K562 (cell line): ENCODE measurements at regions not wholly inside any gene's neighbourhood (a gene's known extent, or its start where the extent isn't known, plus 50 kb on each side); places are given as distances from the start of the nearest gene placed in this dataset.

Experiments
- ATAC-seq: fragments of 200-7000 bp; cut with Tn5 transposase; 3 replicates; pipeline ENCODE4 v1.9.1; 2020; ENCODE audit warnings: moderate library complexity
- BruUV-seq: library from RNA; stranded (reverse); fragments of 400-500 nt; replicated peaks from 2 replicates; lab custom pipeline; 2021; lab: Mats Ljungman, UMichigan
- CTCF ChIA-PET: fragments of 300-600 bp; formaldehyde crosslinking; extraction: SDS; loops from one replicate; lab custom pipeline; 2021; ENCODE audit warnings: low intra/inter-chr PET ratio; lab: Yijun Ruan, JAX
- POLR2A ChIA-PET: fragments of 300-600, 350-650 bp; sonication (Branson Sonifier 250); formaldehyde crosslinking; extraction: SDS; loops from one replicate; lab custom pipeline; 2021; ENCODE audit warnings: antibody characterized with exemption, inconsistent platforms; lab: Yijun Ruan, JAX
- DNase-seq, 4 experiments: peaks; one replicate each; pipeline versions ENCODE4 v3.0.0 to v3.0.0-alpha.2; 2011 to 2018; ENCODE audit warnings: low spot score in 3 of 4, mixed read lengths in 3 of 4; ENCODE audit errors: extremely low read depth in 1 of 4
- FAIRE-seq: peaks from 2 replicates; lab custom pipeline; 2011; peaks lifted over from hg19 to GRCh38; lab: Jason Lieb, UNC
- H2AFZ ChIP-seq: 2 replicates; pipeline ENCODE4 v1.6.0; 2011; ENCODE audit warnings: low read depth, low read length, control low read depth, inconsistent platforms
- H3K27ac ChIP-seq: fragments of 200-600 bp; 3 replicates; pipeline ENCODE4 v1.8.0; 2011; ENCODE audit warnings: low read depth, mild to moderate bottlenecking, control low read depth, inconsistent platforms, low read length, moderate library complexity, mixed read lengths; ENCODE audit errors: extremely low read depth
- H3K27me3 ChIP-seq, 2 experiments: fragments of 300-600 bp in 1 of 2; 2 replicates in 1 of 2; 3 replicates in 1 of 2; pipeline versions ENCODE4 v1.6.0 to v1.8.0; 2011; ENCODE audit warnings: inconsistent platforms in 2 of 2, low read length in 2 of 2, mild to moderate bottlenecking in 1 of 2, mixed read lengths in 1 of 2, moderate library complexity in 1 of 2; ENCODE audit not compliant: control insufficient read depth in 2 of 2, insufficient read depth in 2 of 2
- H3K36me3 ChIP-seq: fragments of 300-600 bp; 3 replicates; pipeline ENCODE4 v1.8.0; 2011; ENCODE audit warnings: mild to moderate bottlenecking, low read length, inconsistent platforms; ENCODE audit not compliant: control insufficient read depth, insufficient read depth
- H3K4me1 ChIP-seq, 2 experiments: fragments of 200-600 bp in 1 of 2; replicated peaks in 1 of 2; 2 replicates in 1 of 2; 3 replicates in 1 of 2; pipeline versions ENCODE4 v1.5.1 to v1.8.0; 2011; ENCODE audit warnings: inconsistent platforms in 2 of 2, low read length in 2 of 2, mild to moderate bottlenecking in 1 of 2, mixed read lengths in 1 of 2, moderate library complexity in 1 of 2; ENCODE audit not compliant: control insufficient read depth in 2 of 2, insufficient read depth in 2 of 2
- H3K4me2 ChIP-seq: 2 replicates; pipeline ENCODE4 v1.6.1; 2011; ENCODE audit warnings: low read length, control low read depth, inconsistent platforms, mixed read lengths; ENCODE audit not compliant: insufficient read depth
- H3K4me3 ChIP-seq: fragments of 200-600 bp; sonication (generic), shearing (Covaris generic); 2 replicates; pipeline ENCODE4 v1.5.1; 2016; ENCODE audit warnings: control low read depth, inconsistent platforms
- H3K79me2 ChIP-seq: fragments of 200-600 bp; 3 replicates; pipeline ENCODE4 v1.8.0; 2011; ENCODE audit warnings: low read length, inconsistent platforms; ENCODE audit not compliant: control insufficient read depth, insufficient read depth
- H3K9ac ChIP-seq, 2 experiments: 2 replicates each; pipeline versions ENCODE4 v1.6.0 to v1.6.1; 2011; ENCODE audit warnings: low read depth in 2 of 2, low read length in 2 of 2, control low read depth in 1 of 2, inconsistent platforms in 1 of 2, mild to moderate bottlenecking in 1 of 2, mixed read lengths in 1 of 2; ENCODE audit not compliant: insufficient read depth in 1 of 2
- H3K9me1 ChIP-seq: one replicate; pipeline ENCODE4 v1.6.0; 2011; ENCODE audit warnings: inconsistent platforms, mild to moderate bottlenecking, low read length, moderate library complexity; ENCODE audit not compliant: control insufficient read depth, insufficient read depth
- H3K9me3 ChIP-seq: replicated peaks from 2 replicates; pipeline ENCODE4 v1.5.1; 2011; ENCODE audit warnings: low read depth, low read length, inconsistent platforms; ENCODE audit not compliant: control insufficient read depth, insufficient read depth
- H4K20me1 ChIP-seq: replicated peaks from 2 replicates; pipeline ENCODE4 v1.6.1; 2011; ENCODE audit warnings: low read length, inconsistent platforms, mixed read lengths; ENCODE audit not compliant: control insufficient read depth, insufficient read depth
- FOXJ3 ChIP-seq: sonication (generic); formaldehyde crosslinking; IDR thresholded peaks from 2 replicates; pipeline ENCODE4 v1.4.0; 2020; ENCODE audit warnings: mild to moderate bottlenecking, missing genetic modification reagents
- POLR2AphosphoS5 ChIP-seq: IDR thresholded peaks from 2 replicates; pipeline ENCODE4 v1.6.1; 2011; ENCODE audit warnings: mild to moderate bottlenecking, low read depth, low read length, moderate library complexity; ENCODE audit not compliant: control insufficient read depth, insufficient read depth
- RNF2 ChIP-seq: sonication (generic); IDR thresholded peaks from 2 replicates; pipeline ENCODE4 v1.6.1; 2016
- TAF15 ChIP-seq: fragments of 200-400 bp; formaldehyde crosslinking; IDR thresholded peaks from 2 replicates; pipeline ENCODE4 v1.6.1; 2017; ENCODE audit warnings: mild to moderate bottlenecking, low read depth, low read length, moderate library complexity
- ZNF165 ChIP-seq: fragments of 250-450 bp; sonication (Bioruptor Pico); IDR thresholded peaks from 2 replicates; pipeline ENCODE4 v1.4.0; 2020; ENCODE audit warnings: borderline replicate concordance
- ZNF707 ChIP-seq: fragments of 250-450 bp; sonication (Bioruptor Pico); conservative IDR thresholded peaks from 2 replicates; pipeline ENCODE4 v1.8.0; 2022; ENCODE audit warnings: inconsistent platforms, mild to moderate bottlenecking, moderate library complexity
- ZNF830 ChIP-seq: fragments of 250-450 bp; sonication (Bioruptor Pico); IDR thresholded peaks from 2 replicates; pipeline ENCODE4 v1.5.0; 2021; ENCODE audit warnings: mild to moderate bottlenecking
- WGBS: fragments of 100-300 bp; shearing (Covaris generic); methylation state at CpG from one replicate; pipeline ENCODE4 v1.1.6; 2016; ENCODE audit warnings: low coverage, mixed read lengths; ENCODE audit not compliant: insufficient coverage; ENCODE audit errors: missing lambda C conversion rate; 5-methylcytosine and 5-hydroxymethylcytosine counted together
- in situ Hi-C: fragments of 300-500 bp; cut with MboI; formaldehyde crosslinking; loops from 4 replicates; pipeline ENCODE4 v1.15.0; 2018; ENCODE audit warnings: inconsistent platforms, mixed read lengths
- intact Hi-C: fragments of 100-400 bp; cut with micrococcal nuclease; formaldehyde crosslinking; loops from 2 replicates; pipeline ENCODE4 v1.14.2; 2022
- TF ChIP-seq, protein P1 (sequence below): fragments of 200-400 bp; formaldehyde crosslinking; IDR thresholded peaks from 2 replicates; pipeline ENCODE4 v1.6.1; 2017; ENCODE audit warnings: mild to moderate bottlenecking, low read depth, low read length, moderate library complexity

DNA sequence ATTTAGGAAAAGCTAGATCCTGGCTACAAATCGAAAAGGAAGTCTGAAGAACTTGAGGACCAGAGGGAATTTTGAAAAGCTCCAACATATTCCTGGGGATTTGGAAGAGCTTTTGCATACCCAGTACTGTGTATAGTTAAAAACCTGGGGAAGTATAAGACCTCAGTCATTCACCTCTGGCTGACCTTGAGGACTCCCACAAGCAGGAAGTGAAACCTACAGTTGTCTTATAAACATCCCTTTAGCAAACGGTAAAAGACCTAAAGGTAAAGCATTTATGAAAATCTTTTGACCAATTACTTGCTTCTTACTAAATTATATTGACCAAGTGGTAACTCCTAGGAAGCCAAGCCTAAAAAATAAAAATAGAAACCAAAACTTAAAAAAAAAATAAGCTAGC lies 175.0 kb downstream of the HAO1 start:
- Histone ChIP-seq H3K4me3 (no peak overlapping the region), H4K20me1 (no peaks in the 10 kb centered on the region), H3K36me3 (no peaks in the 10 kb centered on the region), H3K9me3 (no peaks in the 10 kb centered on the region), H2AFZ (no peak overlapping the region), H3K4me1 (no peaks in the 10 kb centered on the region), H3K9ac (no peak overlapping the region), H3K9me1 (no peaks in the 10 kb centered on the region), H3K27ac (no peak overlapping the region), H3K27me3 (no peaks in the 10 kb centered on the region), H3K79me2 (no peaks in the 10 kb centered on the region), H3K4me2 (no peak overlapping the region)
- BruUV-seq = no TSS peak
- no peak for ATAC-seq
- DNase-seq = no peak
- ChIA-PET CTCF (no interaction called here), POLR2A (no interaction called here)
- TF ChIP-seq TAF15 (no peak), RNF2 (no peak), ZNF707 (CRISPR knock-in tag) (no peak), ZNF165 (CRISPR knock-in tag) (no peak), ZNF830 (no peak), POLR2AphosphoS5 (no peak), FOXJ3 (CRISPR knock-in tag) (no peak)
- TF ChIP-seq, protein P1, sequence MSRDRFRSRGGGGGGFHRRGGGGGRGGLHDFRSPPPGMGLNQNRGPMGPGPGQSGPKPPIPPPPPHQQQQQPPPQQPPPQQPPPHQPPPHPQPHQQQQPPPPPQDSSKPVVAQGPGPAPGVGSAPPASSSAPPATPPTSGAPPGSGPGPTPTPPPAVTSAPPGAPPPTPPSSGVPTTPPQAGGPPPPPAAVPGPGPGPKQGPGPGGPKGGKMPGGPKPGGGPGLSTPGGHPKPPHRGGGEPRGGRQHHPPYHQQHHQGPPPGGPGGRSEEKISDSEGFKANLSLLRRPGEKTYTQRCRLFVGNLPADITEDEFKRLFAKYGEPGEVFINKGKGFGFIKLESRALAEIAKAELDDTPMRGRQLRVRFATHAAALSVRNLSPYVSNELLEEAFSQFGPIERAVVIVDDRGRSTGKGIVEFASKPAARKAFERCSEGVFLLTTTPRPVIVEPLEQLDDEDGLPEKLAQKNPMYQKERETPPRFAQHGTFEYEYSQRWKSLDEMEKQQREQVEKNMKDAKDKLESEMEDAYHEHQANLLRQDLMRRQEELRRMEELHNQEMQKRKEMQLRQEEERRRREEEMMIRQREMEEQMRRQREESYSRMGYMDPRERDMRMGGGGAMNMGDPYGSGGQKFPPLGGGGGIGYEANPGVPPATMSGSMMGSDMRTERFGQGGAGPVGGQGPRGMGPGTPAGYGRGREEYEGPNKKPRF = no peak
- in situ Hi-C loops = no loop called here
- intact Hi-C loops = no loop called here
- WGBS = 8% methylated on average over 2 of the region's 2 CpGs
- no peak for FAIRE-seq
